HL-60 (cell line): ENCODE measurements at regions not wholly inside any gene's neighbourhood (a gene's known extent, or its start where the extent isn't known, plus 50 kb on each side); places are given as distances from the start of the nearest gene placed in this dataset.

Source experiments
- DNase-seq, 2 experiments: peaks; one replicate each; pipeline ENCODE4 v3.0.0-alpha.2; 2010 to 2020; ENCODE audit warnings: low read depth in 1 of 2, low spot score in 1 of 2
- H3K27ac ChIP-seq: fragments of 250-450 bp; sonication (Bioruptor Pico); replicated peaks from 2 replicates; pipeline ENCODE4 v1.5.1; 2020; ENCODE audit warnings: mild to moderate bottlenecking, moderate library complexity
- H3K27me3 ChIP-seq: fragments of 250-450 bp; sonication (Bioruptor Pico); 2 replicates; pipeline ENCODE4 v1.5.1; 2021; ENCODE audit warnings: mild to moderate bottlenecking, moderate library complexity; ENCODE audit not compliant: insufficient read depth, poor library complexity, severe bottlenecking
- H3K4me3 ChIP-seq: replicated peaks from 2 replicates; pipeline ENCODE4 v1.5.1; 2011; ENCODE audit warnings: mild to moderate bottlenecking, control low read depth, low read length; ENCODE audit not compliant: insufficient read depth
- CTCF ChIP-seq: IDR thresholded peaks from one replicate; pipeline ENCODE4 v1.5.1; 2011; ENCODE audit warnings: low read length, control low read depth, inconsistent platforms; ENCODE audit not compliant: insufficient read depth
- GABPA ChIP-seq: IDR thresholded peaks from 2 replicates; pipeline ENCODE4 v1.6.1; 2012; ENCODE audit warnings: low read depth
- POLR2AphosphoS5 ChIP-seq: IDR thresholded peaks from 2 replicates; pipeline ENCODE4 v1.6.1; 2012; ENCODE audit warnings: low read depth
- REST ChIP-seq: IDR thresholded peaks from 2 replicates; pipeline ENCODE4 v1.6.1; 2012; ENCODE audit warnings: low read depth; ENCODE audit not compliant: insufficient replicate concordance
- SPI1 ChIP-seq: IDR thresholded peaks from 2 replicates; pipeline ENCODE4 v1.6.1; 2012; ENCODE audit warnings: low read depth, mild to moderate bottlenecking, borderline replicate concordance

GRCh38 chrX:36683507-36683906 lies 324.7 kb upstream of the FAM47C start:
- H3K27me3 ChIP-seq = no peaks in the 10 kb centered on the region
- H3K27ac ChIP-seq = no peak overlapping the region
- TF ChIP-seq REST (no peak), POLR2AphosphoS5 (no peak), CTCF (no peak), GABPA (no peak), SPI1 (no peak)
- DNase-seq = no peak
- H3K4me3 ChIP-seq = no peak overlapping the region

GRCh38 chrX:36684053-36684452 lies 324.1 kb upstream of the FAM47C start:
- no peak for DNase-seq
- Histone ChIP-seq H3K4me3 (no peak overlapping the region), H3K27ac (no peak overlapping the region), H3K27me3 (no peaks in the 10 kb centered on the region)
- TF ChIP-seq REST = no peak
- TF ChIP-seq SPI1 = no peak
- TF ChIP-seq GABPA = no peak
- no peak for TF ChIP-seq CTCF
- no peak for TF ChIP-seq POLR2AphosphoS5

- no peak for DNase-seq
- TF ChIP-seq POLR2AphosphoS5 (no peak), REST (no peak)
- Histone ChIP-seq H3K27me3 (peaks cover 2% of the 10 kb centered on the region), H3K27ac (no peak overlapping the region), H3K4me3 (no peak overlapping the region)
These were observed 286.2 kb upstream of the FAM47C start for GRCh38 chrX:36721990-36722389.

GRCh38 chrX:36753602-36754001 lies 254.6 kb upstream of the FAM47C start:
- TF ChIP-seq CTCF (no peak), POLR2AphosphoS5 (no peak), GABPA (no peak), REST (no peak)
- DNase-seq = no peak
- no peak overlapping the region for H3K27ac ChIP-seq
- H3K4me3 ChIP-seq = no peak overlapping the region
- no peaks in the 10 kb centered on the region for H3K27me3 ChIP-seq
